Testis (tissue), 2 donors: ENCODE measurements at regions not wholly inside any gene's neighbourhood (a gene's known extent, or its start where the extent isn't known, plus 50 kb on each side); places are given as distances from the start of the nearest gene placed in this dataset.

Source experiments
- CTCF ChIP-seq, 3 experiments: fragments of 450-650 bp in 2 of 3; fragments of 200-600 bp in 1 of 3; sonication (generic) in 1 of 3; IDR thresholded peaks; one replicate each; pipeline ENCODE4 v1.5.1; 2016 to 2019; ENCODE audit warnings: antibody characterized with exemption in 3 of 3, mild to moderate bottlenecking in 2 of 3, moderate library complexity in 1 of 3
- POLR2A ChIP-seq: fragments of 450-650 bp; IDR thresholded peaks from one replicate; pipeline ENCODE4 v1.6.1; 2017; ENCODE audit warnings: antibody characterized with exemption, mild to moderate bottlenecking, moderate library complexity

- TF ChIP-seq CTCF (IDR thresholded peaks at IDR 0.05) (no peak), POLR2A (no peak)
Observed at GRCh38 chr1:182114627-182115023, 53.1 kb upstream of the ZNF648 start.
